GM19328 (cell line): ENCODE measurements at regions not wholly inside any gene's neighbourhood (a gene's known extent, or its start where the extent isn't known, plus 50 kb on each side); places are given as distances from the start of the nearest gene placed in this dataset.

Source experiments
- ATAC-seq: cut with Tn5 transposase; IDR thresholded peaks from one replicate; pipeline ENCODE4 v1.9.1; 2021; ENCODE audit warnings: mild to moderate bottlenecking, moderate library complexity; ENCODE audit not compliant: unreplicated experiment

GRCh38 chr13:73492811-73493210, 434.0 kb downstream of the KLF5 start:
- ATAC-seq = no peak

GRCh38 chr13:73482556-73482955, 423.8 kb downstream of the KLF5 start:
- ATAC-seq = no peak

GRCh38 chr13:73481886-73482445, 423.2 kb downstream of the KLF5 start:
- no peak for ATAC-seq

DNA sequence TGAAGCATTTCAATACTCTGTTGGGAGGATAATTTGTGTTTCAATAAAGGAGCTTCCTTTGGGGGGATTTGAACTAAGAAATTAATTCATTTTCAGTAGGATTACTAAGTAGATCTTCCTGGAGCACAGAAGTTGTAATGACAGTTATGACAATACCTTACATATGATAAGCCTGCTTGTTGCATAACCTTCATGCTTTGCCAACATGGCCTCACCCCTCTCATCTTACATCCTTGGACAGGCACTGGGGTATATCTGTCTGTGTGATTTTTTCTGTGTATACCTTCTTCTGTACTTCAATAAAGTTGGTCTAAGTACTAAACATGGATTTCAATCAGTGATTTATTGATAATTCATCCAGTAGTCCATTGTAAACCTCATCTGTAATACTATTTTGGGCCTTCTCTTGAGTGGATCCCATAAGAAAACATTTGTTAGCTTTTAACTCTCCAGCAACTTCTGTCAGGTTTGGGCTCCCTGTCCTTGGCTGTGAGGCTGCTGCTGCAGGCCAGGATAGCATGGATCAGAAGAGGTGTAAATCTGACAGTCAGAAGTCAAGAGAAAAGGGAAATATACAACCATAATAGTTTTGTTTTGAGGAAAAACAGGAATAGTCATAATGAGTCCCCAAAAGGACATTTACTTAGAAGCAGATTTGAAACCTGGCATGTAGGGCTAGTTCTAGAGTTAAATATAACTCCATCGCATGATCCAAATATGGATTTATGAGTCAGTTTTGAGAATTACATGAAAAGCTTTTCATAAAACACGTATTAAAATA, 422.2 kb downstream of the KLF5 start:
- no peak for ATAC-seq

DNA sequence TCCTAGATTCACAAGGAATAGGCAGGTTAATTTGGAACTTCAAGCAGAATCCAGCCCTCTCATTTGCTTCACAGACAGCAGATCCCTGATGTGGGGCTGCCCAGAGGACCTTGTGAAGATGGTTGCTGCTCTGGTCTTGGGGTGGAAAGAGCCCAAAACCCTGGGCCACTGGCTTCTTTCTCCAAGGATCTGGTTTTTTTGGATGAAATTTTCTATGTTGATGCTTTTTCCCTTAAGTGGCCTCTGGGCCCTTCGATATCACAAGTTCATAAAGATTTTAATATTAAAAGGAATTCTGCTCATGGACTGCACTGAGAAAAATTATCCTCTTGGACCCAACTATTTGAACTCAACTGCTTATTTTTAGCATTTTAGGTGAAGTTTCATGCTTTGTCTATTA, 421.1 kb downstream of the KLF5 start:
- no peak for ATAC-seq

- no peak for ATAC-seq
Measured at GRCh38 chr13:73479351-73479750, 420.5 kb downstream of the KLF5 start.

DNA sequence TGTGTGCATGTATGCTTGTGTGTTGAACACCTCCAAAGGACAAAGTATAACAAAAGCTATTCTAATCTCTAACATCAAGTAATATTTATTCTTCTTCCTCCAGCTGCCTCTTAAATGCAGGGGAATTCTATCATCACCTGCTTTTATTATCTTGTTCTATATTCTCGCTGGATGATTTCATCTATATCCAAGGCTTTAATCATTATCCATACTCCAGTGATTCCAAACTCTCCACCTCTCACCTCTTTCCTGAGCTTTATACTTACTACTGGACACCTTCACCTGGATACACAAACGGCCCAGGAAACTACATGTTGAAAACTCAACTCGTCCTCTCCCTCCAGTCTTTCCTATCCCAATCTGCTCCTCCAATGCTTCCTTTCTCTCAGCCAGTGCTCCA, 418.6 kb downstream of the KLF5 start:
- ATAC-seq = no peak

GRCh38 chr13:73473016-73473415, 414.2 kb downstream of the KLF5 start:
- no peak for ATAC-seq

DNA sequence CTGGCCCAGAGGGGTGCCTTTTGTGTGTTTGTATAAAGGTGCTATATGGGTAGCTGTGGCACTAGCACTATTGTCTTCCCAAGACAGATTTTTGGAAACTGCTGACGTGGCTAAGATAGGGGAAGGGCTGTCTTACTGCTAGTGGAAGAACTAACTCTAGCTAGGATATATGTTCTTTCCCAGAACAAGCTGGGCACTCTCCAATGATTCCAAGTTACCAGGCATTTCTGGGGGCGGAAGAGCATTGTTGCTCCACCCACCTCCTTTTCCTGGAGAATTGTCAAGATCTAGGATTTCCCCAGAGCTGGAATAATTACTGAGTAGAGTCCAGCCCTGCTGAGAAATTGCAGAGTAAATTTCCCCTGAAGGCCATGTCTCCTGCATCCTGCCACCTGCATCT, 408.3 kb downstream of the KLF5 start:
- ATAC-seq = no peak

DNA sequence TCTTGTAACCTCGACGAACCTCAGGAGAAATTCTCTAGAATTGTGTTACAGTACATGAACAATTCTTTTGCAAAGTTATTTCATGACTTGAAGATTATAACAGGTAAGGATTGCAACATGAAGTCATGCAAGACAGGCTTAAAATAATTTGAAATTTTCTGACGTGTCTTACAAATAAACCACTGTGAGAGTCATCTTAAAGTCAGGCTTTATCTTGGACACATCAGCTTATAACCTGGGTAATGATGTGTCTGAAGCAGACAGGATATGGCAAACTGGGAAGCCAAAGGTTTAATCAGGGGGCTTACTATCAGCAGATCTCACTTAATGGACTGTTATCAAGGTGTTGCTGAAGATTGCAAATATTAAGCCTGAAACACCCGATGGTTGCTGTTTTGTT, 407.8 kb downstream of the KLF5 start:
- no peak for ATAC-seq

DNA sequence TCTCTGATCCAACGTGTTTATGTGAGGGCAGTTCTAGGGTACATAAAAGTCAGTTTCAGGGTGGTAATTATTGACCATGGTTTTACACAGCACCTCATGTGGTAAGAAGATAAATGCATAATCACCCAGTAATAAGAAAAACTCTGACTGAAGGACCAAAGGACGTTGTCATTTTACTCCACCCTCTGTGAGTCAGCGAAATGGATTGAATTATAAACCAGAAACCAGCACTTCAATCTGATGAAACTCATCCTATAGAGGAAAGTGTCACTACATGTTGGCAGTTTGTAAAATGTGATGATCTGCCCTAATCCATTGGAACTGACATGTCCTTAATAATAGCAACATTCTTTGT, 406.8 kb downstream of the KLF5 start:
- ATAC-seq = no peak

- no peak for ATAC-seq
Measured at GRCh38 chr13:73464758-73465616, 406.2 kb downstream of the KLF5 start.

DNA sequence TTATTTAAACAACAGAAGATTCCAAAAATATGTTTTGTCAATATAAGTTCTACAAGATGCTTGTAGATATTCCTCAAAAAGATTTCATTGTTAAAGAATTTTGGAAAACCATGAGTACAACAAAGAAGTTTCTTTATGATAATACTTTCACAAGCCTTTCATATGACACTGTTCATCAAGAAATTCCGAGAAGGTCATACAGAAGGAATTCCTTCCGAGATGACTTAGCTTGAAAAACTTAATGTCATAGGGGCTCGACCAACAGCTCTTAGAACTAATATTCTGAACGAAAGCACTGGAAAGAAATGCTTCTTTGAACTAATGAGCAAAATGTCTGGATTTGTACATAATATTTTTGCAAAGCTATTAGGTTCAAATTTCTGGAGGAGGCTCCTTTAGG, 403.4 kb downstream of the KLF5 start:
- no peak for ATAC-seq

GRCh38 chr13:73451221-73452029, 392.6 kb downstream of the KLF5 start:
- no peak for ATAC-seq

DNA sequence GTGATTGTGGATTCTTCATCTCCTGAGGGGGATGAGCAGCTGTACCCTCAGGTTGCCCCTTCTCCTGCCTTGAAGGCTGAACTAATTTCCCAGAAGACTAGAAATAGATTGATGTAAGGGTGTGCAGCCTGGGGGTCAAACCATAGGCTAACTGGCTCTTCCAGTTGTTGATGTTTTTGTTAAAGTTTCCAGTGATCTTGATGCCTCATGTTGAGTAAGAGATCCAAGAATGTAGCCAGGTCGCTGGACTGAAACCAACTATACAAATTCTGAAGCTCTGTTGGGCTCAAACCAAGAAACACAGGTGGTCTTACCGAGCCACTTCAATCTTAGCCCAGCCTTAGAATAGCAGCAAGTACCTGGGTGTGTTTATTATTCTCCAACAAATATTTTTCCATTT, 391.8 kb downstream of the KLF5 start:
- ATAC-seq = no peak

DNA sequence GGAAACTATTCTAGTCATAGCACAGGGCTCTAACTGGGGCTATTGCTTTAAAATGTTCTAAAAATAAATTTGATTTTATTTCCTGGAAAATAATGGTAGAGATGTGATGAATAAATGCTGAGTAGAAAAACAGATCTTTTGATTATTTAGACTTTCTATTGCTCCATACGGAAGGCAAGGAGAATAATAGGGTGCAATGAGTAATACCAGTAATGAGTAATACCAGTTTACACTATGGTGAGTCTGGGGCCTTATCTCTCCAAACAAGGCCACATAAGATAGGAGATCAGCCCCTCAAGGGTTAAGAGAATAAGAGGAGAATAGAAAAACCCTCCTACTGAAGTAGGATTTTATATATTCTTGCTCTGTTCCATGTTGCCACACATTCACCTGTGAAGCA, 390.4 kb downstream of the KLF5 start:
- no peak for ATAC-seq

DNA sequence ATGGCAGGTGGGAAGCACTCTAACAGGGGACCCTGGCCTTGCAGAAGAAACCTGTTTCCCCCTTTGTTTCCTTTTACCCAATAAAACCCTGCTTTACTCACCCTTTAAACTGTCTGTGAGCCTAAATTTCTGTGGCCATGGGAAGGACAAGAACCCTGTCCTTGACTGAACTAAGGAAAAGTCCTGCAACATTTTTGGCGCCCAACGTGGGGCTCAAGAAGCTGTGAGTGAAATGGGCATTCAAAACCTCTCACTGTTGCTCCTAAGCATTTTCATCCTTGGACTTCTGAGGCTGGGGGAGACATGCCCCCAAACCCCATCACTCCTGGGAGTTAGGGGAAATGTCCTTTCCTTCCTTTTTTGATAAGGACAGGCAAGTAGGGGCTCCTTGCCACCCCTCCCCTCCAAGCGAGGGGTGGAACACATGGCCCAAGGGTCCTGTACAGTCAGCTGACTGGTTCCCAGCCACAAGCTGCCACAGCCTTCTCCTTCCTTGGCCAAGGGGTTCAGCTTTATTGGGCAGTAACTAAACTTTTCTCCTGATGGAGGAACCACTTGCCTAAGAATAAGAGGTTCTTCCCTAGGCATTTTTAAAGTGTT, 381.6 kb downstream of the KLF5 start:
- no peak for ATAC-seq

DNA sequence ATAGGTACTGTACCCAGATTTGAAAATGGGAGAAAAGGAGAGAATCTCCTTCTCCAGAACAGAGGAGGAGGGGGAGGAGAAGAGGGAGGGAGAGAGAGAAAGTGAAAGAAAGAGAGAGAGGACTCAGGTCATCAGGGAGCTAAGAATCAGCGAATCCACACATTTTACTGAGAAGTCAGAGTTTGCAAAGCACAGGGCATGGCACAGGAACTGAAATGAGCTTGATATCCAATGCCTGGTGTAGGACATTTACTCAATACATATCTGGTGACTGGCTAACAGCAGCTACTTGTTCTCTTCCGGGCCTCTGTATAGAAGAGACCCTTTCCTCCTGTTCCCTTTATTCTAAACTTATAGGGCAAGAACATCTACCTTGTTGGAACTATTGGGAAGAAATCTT, 375.1 kb downstream of the KLF5 start:
- no peak for ATAC-seq

DNA sequence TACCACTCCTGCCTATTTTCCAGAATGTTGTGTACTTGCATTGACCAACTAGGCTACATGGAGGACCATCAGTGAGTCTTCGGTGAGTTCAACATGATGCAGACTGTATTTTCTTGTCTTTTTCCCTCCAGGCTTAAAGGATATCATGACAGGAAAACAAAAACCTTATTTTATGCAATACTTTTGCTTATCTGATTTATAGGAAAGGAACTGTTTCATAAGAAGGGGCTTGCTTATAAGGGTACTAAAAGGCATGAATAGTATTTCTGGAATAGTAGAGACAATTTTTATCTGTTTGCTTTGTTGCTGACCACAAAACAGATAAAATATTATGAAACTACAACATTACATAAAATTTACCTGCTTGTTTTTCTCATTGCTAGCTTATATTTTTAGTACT, 374.7 kb downstream of the KLF5 start:
- ATAC-seq = no peak

- no peak for ATAC-seq
Measured at GRCh38 chr13:73429701-73430100, 370.9 kb downstream of the KLF5 start.

DNA sequence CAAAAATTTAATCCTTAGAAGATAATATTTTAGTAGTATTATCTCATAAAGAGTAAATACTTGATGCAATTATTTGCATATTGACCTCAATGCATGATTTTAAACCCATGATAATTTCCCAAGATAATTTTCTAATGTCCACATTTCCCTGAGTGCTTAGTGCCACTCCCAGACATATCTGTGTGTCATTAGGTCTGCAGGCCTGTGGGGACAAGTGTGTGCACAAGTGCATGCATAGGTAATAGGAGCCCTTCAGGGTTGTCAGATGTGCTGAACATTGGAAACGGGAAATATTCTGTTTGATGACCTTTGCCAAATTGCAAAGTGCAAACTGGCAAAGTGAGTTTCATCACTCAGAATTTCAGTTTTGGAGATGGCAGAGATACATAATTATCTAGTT, 369.9 kb downstream of the KLF5 start:
- no peak for ATAC-seq
